ENCODE measurements at regions not wholly inside any gene's neighbourhood (a gene's known extent, or its start where the extent isn't known, plus 50 kb on each side); places are given as distances from the start of the nearest gene placed in this dataset.

DNA sequence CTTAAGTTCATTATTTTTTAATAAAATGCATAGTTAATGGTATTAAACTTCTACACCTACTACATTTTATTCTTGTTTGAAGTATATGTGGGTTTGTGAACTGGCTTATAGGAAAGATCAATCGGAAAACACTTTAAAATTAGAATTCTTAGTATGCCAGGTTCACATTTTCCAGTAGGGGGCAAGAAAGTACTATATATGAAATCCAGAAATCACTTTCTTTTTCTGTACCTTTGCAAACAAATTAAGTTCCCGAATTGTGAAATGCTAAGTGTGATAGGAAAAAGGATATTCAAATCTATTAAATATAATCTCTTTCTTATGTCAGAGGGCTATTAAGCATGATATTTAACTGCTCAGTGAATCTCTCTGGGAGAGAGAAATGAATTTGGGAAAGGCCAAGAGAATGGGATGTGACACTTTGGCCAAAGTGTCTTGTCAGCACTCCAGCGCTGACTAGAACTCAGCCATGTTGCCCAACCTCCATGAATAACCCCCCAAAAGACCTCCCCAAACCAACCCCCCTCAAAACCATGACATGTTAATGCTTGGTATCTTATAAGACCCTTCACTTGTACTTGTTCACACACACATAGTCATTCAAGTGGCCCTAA, 122.6 kb upstream of the SLC10A2 start:
- no peak overlapping the region for H3K27ac ChIP-seq
- H3K4me3 ChIP-seq: no peak overlapping the region
- intact Hi-C loops (cut with DNase I; ENCODE audit: low total_unique reads): no loop called here
- TF ChIP-seq, protein P1, sequence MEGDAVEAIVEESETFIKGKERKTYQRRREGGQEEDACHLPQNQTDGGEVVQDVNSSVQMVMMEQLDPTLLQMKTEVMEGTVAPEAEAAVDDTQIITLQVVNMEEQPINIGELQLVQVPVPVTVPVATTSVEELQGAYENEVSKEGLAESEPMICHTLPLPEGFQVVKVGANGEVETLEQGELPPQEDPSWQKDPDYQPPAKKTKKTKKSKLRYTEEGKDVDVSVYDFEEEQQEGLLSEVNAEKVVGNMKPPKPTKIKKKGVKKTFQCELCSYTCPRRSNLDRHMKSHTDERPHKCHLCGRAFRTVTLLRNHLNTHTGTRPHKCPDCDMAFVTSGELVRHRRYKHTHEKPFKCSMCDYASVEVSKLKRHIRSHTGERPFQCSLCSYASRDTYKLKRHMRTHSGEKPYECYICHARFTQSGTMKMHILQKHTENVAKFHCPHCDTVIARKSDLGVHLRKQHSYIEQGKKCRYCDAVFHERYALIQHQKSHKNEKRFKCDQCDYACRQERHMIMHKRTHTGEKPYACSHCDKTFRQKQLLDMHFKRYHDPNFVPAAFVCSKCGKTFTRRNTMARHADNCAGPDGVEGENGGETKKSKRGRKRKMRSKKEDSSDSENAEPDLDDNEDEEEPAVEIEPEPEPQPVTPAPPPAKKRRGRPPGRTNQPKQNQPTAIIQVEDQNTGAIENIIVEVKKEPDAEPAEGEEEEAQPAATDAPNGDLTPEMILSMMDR (IDR thresholded peaks at IDR 0.05): no peak
- no peaks in the 10 kb centered on the region for H3K27me3 ChIP-seq
- H3K36me3 ChIP-seq: no peaks in the 10 kb centered on the region
- DNase-seq: no peak
- H3K9me3 ChIP-seq: no peaks in the 10 kb centered on the region
- H3K4me1 ChIP-seq: no peaks in the 10 kb centered on the region

- TF ChIP-seq, protein P1 (IDR thresholded peaks at IDR 0.05): no peak
- Histone ChIP-seq H3K4me3 (no peak overlapping the region), H3K9me3 (no peaks in the 10 kb centered on the region), H3K36me3 (no peaks in the 10 kb centered on the region), H3K27me3 (no peaks in the 10 kb centered on the region), H3K4me1 (no peaks in the 10 kb centered on the region), H3K27ac (no peak overlapping the region)
- DNase-seq: no peak
- intact Hi-C loops (cut with DNase I; ENCODE audit: low total_unique reads): no loop called here
Observed at GRCh38 chr13:103187721-103188156, 121.5 kb upstream of the SLC10A2 start.

DNA sequence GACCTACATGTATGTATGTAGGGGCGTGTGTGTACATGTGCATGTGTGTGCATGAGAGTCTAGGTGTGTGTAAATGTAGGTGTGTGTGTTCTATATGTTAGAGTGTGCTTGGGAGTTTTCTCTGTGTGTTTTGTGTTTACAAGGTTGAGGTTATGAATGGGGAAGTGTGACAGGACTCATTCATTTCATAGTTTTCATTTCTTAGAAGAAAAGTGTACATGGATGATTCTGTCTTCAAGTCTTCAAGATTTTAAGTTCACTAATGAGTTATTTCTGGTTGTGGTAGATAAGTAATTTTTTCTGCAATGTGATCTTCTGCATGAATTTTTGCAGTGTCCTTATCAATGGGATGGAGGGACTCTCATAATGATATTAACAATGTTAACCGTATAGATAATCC, 118.2 kb upstream of the SLC10A2 start:
- DNase-seq: no peak
- Histone ChIP-seq H3K4me1 (no peaks in the 10 kb centered on the region), H3K4me3 (no peak overlapping the region), H3K9me3 (no peaks in the 10 kb centered on the region), H3K36me3 (no peaks in the 10 kb centered on the region), H3K27me3 (no peaks in the 10 kb centered on the region), H3K27ac (no peak overlapping the region)
- TF ChIP-seq, protein P1 (IDR thresholded peaks at IDR 0.05): no peak
- intact Hi-C loops (cut with DNase I; ENCODE audit: low total_unique reads): no loop called here

GRCh38 chr13:103178986-103179943, 113.0 kb upstream of the SLC10A2 start:
- Histone ChIP-seq H3K9me3 (no peaks in the 10 kb centered on the region), H3K27ac (no peak overlapping the region), H3K4me3 (no peak overlapping the region), H3K36me3 (no peaks in the 10 kb centered on the region), H3K27me3 (no peaks in the 10 kb centered on the region), H3K4me1 (no peaks in the 10 kb centered on the region)
- intact Hi-C loops (cut with DNase I; ENCODE audit: low total_unique reads): no loop called here
- TF ChIP-seq, protein P1 (IDR thresholded peaks at IDR 0.05): no peak
- DNase-seq: no peak

- no peak overlapping the region for H3K4me3 ChIP-seq
- no peaks in the 10 kb centered on the region for H3K9me3 ChIP-seq
- intact Hi-C loops (cut with DNase I; ENCODE audit: low total_unique reads): no loop called here
- TF ChIP-seq, protein P1 (IDR thresholded peaks at IDR 0.05): no peak
- no peak for DNase-seq
- H3K27ac ChIP-seq: no peak overlapping the region
- H3K4me1 ChIP-seq: no peaks in the 10 kb centered on the region
- H3K27me3 ChIP-seq: no peaks in the 10 kb centered on the region
- no peaks in the 10 kb centered on the region for H3K36me3 ChIP-seq
Observed at GRCh38 chr13:103174966-103175365, 108.7 kb upstream of the SLC10A2 start.
